ENCODE measurements at regions not wholly inside any gene's neighbourhood (a gene's known extent, or its start where the extent isn't known, plus 50 kb on each side); places are given as distances from the start of the nearest gene placed in this dataset.
"Not testable (repeated sequence)": the region's sequence is repeated elsewhere in the genome, so short reads cannot be mapped to it uniquely, and the experiment has no call there.

GRCh38 chr15:98326804-98327203 lies 321.5 kb upstream of the IGF1R start:
- no peak for DNase-seq (ENCODE audit: low read depth)

DNA sequence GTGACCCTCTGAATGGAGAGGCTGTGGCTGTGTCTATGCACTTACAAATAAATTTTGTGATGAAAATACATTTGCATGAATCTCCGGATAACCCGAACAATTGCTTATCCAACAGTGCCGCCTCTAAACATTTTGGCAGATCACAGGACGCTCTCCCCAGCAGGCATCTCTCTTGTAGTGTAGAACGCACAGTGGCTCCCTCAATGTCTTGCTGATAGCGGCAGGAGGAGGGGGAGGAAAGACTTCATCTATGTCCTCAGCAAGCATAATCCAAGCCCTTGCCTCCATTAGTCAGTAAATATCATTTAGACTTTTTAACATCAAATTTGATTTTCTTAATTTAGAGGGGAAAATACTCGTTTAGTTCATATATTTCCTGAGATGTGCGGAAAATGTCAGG lies 318.1 kb upstream of the IGF1R start:
- DNase-seq (ENCODE audit: low read depth): no peak

DNA sequence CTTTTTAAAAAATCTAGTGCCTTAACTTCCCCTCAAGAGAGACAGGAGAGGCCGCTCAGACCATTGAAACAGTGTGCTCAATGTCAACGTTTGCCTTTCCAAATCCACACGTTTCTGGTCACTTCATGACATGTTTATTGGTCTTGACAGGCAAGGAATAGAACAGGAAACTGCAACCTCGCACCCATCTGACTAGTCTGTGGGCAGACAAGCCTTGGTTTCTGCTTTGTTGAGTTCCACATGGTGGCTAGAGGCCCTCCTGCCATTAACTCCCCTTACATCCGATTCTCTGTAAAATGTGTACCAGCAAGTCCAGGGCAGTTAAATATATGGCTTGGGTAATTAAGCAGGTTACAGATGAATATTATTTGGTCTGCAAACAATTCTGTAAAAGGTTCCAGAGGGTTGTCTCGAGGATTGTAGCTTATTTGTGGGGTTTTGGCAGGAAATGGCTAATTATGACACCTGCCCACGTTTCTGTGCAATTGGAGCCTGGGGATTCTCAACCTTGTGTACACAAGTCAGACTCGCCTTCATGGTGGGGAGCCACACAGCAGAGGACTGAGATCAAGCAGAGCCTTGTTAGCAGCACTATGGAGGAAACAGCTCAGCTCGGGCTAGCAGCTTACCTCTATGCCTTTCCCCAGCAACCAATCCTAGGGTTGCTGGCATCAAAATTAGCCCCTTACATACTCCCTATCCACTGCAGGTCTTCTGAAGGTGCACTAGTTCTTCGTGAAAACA lies 317.5 kb upstream of the IGF1R start:
- no peak for DNase-seq (ENCODE audit: low read depth)

DNA sequence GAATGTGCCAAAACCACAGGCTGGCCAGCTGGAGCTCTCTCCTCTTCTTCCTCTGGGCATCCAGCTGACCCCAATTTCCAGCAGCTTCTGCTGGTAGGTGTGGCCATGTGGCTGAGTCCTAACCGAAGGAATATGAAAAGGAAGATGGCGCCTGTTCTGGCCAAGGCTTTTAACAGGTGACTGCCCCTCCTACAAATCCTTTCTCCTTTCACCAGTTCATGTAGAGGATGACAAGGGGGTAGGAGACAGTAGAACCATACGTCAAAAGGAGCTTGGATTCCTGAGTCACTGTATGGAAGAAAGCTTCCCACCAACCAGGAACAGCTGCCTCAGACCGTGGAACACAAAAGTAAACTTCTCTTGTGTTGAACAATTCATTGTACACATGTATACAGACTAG lies 316.7 kb upstream of the IGF1R start:
- DNase-seq (ENCODE audit: low read depth): no peak

DNA sequence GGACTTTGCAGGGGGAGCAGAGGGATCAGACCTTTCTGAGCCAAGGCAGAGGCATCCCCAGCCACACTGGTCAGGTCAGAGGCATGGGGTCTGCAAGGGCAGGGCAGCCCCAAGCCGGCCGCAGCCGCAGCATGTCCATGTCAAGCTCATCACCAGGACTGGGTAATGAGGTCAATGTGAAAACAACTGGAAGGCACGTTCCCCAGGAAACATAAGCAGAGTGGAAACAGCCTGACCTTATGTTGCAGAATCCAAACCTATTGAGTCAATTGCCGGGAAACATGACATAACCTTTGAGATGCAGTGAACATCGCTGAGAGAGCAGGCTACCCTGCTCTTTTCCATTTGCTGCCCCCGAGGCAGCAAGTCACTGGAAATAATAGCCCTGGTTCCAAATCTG lies 315.1 kb upstream of the IGF1R start:
- peak; percentile 9 for DNase-seq (ENCODE audit: low read depth)

- DNase-seq (ENCODE audit: low read depth): no peak
These were observed 305.4 kb upstream of the IGF1R start for GRCh38 chr15:98342911-98343310.

GRCh38 chr15:98344591-98344990 lies 303.7 kb upstream of the IGF1R start:
- DNase-seq (ENCODE audit: low read depth): no peak

- DNase-seq (ENCODE audit: low read depth): no peak
These were observed 301.3 kb upstream of the IGF1R start for GRCh38 chr15:98347001-98347400.

DNA sequence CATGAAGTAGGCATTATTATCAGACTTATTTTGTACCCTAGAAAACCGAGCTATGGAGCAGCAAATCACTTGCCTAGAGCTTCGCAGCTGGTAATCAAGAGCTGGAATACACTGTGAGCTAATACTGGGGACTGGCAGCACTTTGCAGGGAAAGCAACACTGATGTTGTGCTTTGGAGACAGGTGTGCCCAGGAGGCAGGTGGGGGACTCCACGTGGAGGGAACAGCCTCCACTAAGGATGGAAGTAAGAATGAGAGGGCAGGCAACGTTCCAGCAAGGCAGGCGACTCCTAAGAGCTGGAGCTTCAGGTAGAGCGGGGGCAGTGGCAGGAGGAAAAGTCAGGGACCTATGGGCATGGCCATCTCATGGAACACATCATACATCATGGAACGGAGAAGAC lies 300.5 kb upstream of the IGF1R start:
- no peak for DNase-seq (ENCODE audit: low read depth)

GRCh38 chr15:98350276-98350675 lies 298.1 kb upstream of the IGF1R start:
- no peak for DNase-seq (ENCODE audit: low read depth)

GRCh38 chr15:98358274-98358673 lies 290.1 kb upstream of the IGF1R start:
- DNase-seq (ENCODE audit: low read depth): not testable (repeated sequence)

GRCh38 chr15:98358971-98359370 lies 289.4 kb upstream of the IGF1R start:
- no peak for DNase-seq (ENCODE audit: low read depth)

DNA sequence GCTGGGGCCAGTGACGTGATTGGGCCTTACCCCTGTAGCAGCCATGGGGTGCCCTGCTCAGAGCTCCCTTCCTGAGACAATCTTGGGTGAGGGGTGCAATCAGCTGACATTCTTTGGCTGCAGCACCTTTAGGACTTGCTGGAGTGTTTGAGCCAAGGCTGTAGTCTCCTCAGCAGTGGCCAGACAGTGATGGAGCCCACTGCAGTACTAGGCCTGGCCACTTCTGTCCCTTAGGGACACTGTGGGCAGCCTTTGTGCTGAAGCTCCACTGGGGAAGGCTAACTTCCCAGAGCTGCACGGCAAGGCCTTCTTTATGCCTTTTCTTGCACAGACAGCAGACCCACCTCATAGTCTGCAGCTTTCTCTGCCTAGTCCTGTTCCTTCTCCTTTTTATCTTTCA lies 284.9 kb upstream of the IGF1R start:
- no peak for DNase-seq (ENCODE audit: low read depth)

- DNase-seq (ENCODE audit: low read depth): no peak
These were observed 284.4 kb upstream of the IGF1R start for GRCh38 chr15:98363955-98364354.

GRCh38 chr15:98369081-98369716 lies 279.1 kb upstream of the IGF1R start:
- no peak for DNase-seq (ENCODE audit: low read depth)

GRCh38 chr15:98375513-98376340 lies 272.6 kb upstream of the IGF1R start:
- peak; percentile 91 for DNase-seq (ENCODE audit: low read depth)

DNA sequence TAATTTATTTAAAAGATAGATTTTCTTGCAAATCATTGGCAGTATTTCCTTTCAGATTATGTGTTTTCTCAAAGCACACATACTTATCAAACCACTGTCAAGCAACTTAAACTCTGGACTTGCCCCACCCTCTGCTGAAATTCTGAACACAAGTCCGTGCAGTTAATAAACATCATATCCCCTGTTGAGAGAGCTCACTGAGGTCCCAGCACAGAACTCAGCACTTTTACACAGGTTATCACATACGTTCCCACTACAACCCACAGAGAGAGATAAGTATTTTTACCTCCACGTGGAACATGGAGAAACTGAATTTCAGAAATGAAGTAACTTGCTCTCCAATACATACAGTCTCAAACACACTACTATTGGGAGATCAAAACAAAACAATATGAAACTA lies 267.6 kb upstream of the IGF1R start:
- DNase-seq (ENCODE audit: low read depth): no peak

- peak; percentile 63 for DNase-seq (ENCODE audit: low read depth)
These were observed 266.9 kb upstream of the IGF1R start for GRCh38 chr15:98381446-98381845.

GRCh38 chr15:98382139-98382538 lies 266.2 kb upstream of the IGF1R start:
- DNase-seq (ENCODE audit: low read depth): no peak

GRCh38 chr15:98383571-98383970 lies 264.8 kb upstream of the IGF1R start:
- no peak for DNase-seq (ENCODE audit: low read depth)

- no peak for DNase-seq (ENCODE audit: low read depth)
These were observed 263.9 kb upstream of the IGF1R start for GRCh38 chr15:98384328-98385029.

- DNase-seq (ENCODE audit: low read depth): no peak
These were observed 262.5 kb upstream of the IGF1R start for GRCh38 chr15:98385752-98386381.
